Astrocyte of the cerebellum (primary cell): ENCODE measurements at regions not wholly inside any gene's neighbourhood (a gene's known extent, or its start where the extent isn't known, plus 50 kb on each side); places are given as distances from the start of the nearest gene placed in this dataset.
A peak's percentile ranks its signal among the peaks of the same experiment; 100 is the strongest.
"Not testable (repeated sequence)": the region's sequence is repeated elsewhere in the genome, so short reads cannot be mapped to it uniquely, and the experiment has no call there.

Source experiments
- DNase-seq: peaks from one replicate; pipeline ENCODE4 v3.0.0-alpha.2; 2011; ENCODE audit warnings: low read depth
- H3K4me3 ChIP-seq: 2 replicates; pipeline ENCODE4 v1.5.1; 2011; ENCODE audit warnings: mild to moderate bottlenecking, low read depth, low read length, moderate library complexity
- in situ Hi-C: cut with HindIII; loops from 2 replicates; pipeline ENCODE4 v1.10.0; 2017; ENCODE audit warnings: low sequenced_read_pairs

DNA sequence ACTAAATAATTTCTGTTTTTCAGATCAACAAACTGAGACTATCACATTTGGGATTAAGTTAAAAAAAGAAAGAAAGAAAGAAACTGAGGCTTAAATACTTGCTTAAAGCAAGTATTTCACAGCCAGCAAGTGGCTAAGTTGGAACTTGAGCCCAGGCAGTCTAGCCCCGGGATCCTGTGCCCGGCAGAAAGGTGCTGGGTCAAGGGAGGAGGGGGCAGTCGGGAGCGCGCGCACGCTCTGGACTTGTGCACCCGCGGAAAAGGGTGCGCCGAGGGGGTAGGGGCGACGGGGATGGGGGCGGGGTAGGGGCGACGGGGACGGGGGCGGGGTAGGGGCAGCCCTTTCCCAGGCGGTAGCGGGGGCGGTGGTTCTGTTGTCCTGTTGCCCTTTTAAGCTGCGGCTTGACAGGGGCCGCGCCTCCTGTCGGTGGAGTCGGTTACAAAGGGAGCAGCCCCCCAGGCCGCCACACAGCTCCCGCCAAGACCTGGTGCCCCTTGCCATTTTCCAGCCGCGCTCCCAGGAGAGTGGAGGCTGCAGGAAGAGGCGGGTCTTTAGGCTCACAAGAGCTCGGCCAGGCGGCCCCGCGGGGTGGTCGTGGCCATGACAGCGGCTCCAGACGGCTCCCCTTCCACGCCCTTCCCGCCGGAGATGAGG, 60.6 kb downstream of the GOLGA8T start:
- peak overlapping the region; percentile 35 for H3K4me3 ChIP-seq
- DNase-seq, in situ Hi-C loops: not testable (repeated sequence)

DNA sequence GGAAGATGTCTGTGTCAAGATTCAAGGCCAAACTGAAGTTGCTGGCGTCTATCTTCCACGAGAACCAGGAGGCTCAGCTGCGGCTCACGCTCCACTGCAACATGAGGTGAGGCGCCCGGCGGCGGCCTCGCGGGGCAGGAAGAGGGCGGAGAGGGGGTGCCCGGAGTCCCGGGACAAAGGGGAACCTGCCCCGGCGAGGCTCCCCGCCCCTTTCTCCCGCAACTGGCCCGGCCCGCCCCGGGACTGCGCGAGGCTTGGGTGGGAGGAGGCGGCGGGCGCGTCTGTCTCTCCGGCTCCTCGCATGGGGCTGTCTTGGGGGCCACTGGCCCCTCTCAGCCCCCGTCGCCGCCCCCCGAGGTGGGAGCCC, 61.1 kb downstream of the GOLGA8T start:
- in situ Hi-C loops, DNase-seq: not testable (repeated sequence)
- peak overlapping the region; percentile 35 for H3K4me3 ChIP-seq

DNA sequence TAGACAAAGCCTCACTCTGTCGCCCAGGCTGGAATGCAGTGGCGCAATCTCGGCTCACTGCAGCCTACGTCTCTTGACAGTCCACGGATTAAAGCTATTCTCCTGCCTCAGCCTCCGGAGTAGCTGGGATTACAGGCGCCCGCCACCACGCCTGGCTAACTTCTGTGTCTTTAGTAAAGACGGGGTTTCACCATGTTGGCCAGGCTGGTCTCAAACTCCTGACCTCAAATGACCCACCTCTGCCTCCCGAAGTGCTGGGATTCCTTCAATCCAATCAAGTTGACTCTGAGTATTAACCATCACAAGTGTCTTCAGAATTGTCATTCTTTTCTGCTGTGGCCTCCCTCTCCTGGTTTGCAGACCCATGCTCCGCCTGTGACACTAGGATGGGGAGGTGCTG, 61.9 kb downstream of the GOLGA8T start:
- in situ Hi-C loops, DNase-seq, H3K4me3 ChIP-seq: not testable (repeated sequence)

DNA sequence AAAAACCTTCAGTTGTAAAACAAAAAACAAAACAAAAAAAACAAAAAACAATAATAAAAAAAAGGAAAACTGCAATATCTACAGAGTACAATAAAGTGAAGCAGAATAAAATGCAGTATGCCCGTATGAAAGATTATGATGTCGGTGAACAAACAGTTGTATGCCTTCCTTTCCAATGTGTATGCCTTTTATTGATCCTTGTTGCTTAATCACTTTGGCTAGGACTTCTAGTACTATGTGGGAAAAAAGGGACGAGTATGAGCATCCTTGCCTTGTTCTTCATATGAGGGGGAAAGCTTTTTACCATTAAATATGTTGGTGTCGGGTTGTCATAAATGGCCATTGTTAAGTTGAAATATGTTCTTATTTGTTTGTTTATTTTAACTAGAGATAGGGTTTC, 66.7 kb downstream of the GOLGA8T start:
- DNase-seq, in situ Hi-C loops, H3K4me3 ChIP-seq: not testable (repeated sequence)

DNA sequence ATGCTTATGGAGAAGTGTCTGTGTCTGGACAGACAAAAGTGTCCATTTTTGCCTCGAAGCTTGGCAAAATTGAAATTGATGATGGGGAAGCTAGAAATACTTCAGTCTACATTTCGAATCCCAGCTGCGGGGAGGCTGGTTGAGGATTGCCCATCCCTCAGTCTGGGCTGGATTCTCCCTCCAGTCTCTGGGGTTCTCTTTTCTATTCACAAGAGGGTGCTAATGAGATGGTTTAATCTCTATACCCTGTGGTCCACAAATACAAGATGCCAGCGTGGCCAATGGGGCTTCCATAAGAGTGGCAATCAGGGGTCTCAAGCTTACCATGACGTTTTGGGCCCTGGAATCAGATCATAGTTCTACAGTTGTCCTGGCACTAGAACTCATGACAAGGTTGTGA, 78.9 kb downstream of the GOLGA8T start:
- H3K4me3 ChIP-seq, in situ Hi-C loops, DNase-seq: not testable (repeated sequence)

DNA sequence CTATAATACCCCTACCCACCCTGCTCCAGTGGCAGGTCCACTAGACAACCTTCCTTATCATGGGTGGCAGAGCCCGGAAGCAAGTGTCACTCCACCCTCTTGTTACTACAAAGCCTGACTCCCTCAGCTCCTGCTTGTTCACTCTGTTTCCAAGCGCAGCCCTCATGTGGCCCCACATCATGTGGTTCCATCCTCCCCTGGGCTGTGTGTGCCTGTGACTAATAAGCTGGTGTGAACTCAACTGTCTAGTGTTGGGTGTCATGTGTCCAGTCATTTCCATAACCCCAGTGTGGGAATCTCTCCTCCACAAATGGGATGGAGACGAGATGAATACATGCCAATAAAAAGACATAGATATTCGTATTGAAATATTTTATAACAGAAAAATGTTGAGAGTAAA, 87.0 kb downstream of the GOLGA8T start:
- in situ Hi-C loops, H3K4me3 ChIP-seq, DNase-seq: not testable (repeated sequence)

DNA sequence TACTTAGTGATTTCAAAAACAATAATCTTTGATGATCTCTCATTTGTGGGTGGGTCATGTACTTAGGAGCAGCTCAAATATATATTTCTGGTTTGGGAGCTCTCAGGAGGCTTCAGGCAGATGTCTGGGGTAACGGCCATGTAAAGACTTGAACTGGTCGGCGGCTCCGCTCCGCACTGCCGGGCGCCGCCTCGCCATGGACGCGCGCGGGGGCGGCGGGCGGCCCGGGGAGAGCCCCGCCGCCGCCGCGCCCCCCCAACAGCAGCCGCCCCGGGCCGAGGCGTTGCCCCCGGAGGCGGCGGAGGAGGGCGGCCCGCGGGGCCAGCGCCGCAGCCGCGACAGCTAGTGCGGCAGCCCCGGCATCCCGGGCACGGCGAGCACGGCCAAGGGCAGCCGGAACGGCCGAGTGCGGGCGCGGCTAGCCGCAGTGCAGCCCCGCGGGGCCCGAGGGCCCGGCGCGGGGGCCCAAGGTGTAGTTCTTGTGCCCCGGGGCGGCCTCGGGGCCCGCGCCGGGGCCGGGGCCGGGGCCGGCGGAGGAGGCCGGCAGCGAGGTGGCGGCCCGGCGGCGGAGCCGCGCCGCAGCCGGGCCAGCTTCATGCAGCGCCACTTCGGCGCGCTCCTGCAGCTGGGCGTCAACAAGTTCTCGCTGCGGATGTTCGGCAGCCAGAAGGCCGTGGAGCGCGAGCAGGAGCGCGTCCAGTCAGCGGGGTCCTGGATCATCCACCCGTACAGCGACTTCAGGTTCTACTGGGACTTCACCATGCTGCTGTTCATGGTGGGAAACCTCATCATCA, 88.1 kb downstream of the GOLGA8T start:
- H3K4me3 ChIP-seq, in situ Hi-C loops, DNase-seq: not testable (repeated sequence)

DNA sequence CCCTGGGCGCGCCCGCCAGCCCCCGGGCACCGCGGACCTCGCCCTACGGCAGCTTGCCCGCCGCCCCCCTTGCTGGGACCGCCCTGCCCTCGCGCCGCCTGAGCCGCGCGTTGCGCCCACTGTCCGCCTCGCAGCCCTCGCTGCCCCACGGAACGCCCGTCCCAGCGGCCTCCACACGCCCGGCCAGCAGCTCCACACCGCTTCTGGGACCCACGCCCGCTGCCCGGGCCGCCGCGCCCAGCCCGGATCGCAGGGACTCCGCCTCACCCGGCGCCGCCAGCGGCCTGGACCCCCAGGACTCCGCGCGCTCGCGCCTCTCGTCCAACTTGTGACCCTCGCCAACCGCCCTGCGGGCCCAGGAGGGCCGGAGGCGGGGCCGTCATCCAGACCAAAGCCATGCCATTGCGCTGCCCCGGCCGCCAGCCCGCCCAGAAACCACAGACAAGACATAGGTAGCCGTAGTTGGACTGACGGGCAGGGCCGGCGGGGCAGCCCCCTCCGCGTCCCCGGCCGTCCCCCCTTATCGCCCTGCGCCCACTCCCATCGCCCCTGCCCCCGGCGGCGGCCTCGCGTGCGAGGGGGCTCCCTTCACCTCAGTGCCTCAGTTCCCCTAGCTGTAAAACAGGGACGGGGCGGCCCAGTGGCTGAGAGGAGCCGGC, 90.5 kb downstream of the GOLGA8T start:
- in situ Hi-C loops, H3K4me3 ChIP-seq, DNase-seq: not testable (repeated sequence)

DNA sequence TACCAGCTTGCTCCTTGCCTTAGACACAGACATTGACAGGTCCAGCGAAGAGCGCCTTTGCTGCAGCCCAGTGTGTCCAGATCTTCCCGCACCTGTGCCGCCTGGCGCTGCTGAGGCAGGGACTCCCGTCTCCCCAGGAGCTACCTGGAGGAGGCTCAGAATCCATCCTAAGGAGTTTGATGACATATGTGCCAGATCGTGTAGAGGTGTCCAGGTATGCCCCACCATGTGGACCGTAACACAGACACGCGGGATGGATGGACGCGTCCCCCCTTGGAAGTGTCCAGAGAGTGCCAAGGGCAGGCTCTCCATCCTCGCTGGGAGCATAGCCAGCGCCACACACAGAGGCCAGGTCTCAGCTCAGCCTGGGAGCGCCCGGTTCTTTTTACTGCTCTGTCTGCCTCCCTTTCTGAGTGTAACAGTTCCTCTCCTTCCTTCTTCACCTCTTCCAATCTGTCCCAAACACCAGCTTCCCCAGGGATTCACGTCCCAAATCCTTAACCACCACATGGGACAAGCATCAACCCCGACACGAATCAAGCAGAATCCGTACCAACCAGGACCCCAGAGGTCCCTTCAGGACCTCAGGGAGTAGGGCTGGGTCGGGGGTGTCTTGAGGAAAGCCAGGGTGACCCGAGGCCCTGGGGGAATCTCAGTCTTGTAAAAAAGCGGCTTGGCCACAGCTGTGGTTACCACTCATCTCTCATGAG, 126.7 kb downstream of the GOLGA8T start:
- H3K4me3 ChIP-seq, in situ Hi-C loops, DNase-seq: not testable (repeated sequence)

DNA sequence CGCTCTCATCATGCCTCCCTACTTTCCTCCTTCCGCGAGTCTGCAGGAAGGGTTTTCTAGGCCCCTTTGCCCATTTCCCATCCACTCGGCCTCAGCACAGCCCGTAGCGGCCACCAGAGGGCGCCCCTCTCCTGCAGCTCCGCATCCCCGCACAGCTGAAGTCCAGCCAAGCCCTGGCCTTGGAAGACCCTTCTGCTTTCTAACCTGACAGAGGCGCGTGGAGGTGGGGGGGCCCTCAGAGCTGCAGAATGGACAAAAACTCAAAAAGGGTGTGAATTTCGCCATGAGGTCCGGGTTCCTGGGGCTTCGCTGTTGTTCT, 127.2 kb downstream of the GOLGA8T start:
- in situ Hi-C loops, DNase-seq: not testable (repeated sequence)

DNA sequence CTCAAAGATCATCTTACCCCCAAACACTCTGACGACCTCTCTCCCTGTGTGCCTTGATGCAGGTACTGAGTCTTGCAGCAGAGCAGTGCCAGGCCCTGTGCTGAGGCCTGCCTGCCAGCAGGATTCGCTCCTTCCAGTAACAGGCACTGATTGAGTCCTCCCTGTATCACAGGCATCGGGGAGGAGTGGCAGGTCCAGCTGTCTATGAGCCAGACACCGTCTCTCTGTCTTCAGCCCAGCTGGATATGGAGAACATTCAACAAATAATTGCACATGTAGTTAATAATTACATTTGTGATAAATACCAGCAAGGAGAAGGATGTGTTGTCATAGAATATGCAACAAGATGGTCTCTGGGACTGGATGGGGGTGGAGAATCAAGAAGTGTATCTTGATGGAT, 129.1 kb downstream of the GOLGA8T start:
- H3K4me3 ChIP-seq, in situ Hi-C loops, DNase-seq: not testable (repeated sequence)

More for the DNA sequence above, 127.2 kb downstream of the GOLGA8T start:
- H3K4me3 ChIP-seq: not testable (repeated sequence)

DNA sequence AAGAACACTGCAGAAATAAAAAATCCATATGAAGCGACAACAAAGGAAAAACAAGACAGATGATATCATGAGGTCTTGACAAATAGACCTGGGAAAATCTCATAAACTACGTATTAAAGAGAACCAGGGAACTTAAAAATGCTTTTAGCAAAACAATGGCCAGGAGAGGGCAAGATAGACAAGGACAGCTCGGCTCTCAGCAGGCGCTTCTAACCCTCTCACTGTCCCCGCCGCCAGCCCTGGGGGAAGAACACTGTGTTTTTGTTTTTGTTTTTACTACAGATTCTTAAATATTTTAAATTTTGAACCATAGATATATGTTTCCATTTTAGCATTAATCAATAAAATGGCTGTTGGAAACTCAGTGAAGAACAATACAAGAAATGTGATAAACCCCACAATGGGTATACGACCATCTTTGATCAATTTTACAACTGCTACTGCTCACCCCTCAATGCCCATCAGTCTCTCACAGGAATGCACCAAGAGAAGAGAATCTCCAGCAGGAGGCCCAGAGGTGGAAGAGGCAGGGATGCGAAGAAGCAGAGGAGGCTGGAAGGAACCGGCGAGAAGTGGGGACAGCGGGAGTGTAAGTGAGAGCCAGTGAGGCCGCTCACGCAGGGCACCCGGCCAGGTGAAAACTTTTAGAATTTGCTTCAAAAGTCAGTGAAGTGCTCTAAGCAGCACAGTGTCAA, 98.0 kb downstream of the CHRFAM7A start:
- DNase-seq, in situ Hi-C loops, H3K4me3 ChIP-seq: not testable (repeated sequence)

DNA sequence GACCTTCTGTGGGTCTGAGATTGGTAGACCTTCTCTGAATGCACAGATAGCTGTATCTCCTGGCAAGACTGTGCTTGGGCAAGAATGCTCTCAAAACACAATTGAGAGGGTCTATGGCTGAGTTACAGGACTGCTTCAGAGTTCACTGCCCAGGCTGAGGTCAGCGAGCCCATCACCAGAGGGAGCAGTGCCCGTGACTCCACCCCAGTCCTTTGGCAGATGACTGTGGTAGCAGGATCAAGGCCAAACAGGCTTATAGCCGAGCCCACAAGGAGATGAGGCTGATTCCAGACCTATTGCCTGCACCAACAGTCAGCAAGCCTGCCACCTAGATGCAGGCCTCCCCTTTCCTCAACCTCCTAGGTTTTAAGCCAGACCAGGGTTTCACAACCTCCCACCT, 89.4 kb downstream of the CHRFAM7A start:
- in situ Hi-C loops, DNase-seq, H3K4me3 ChIP-seq: not testable (repeated sequence)
